Astrocyte (in vitro differentiated cells and primary cell): ENCODE measurements at regions not wholly inside any gene's neighbourhood (a gene's known extent, or its start where the extent isn't known, plus 50 kb on each side); places are given as distances from the start of the nearest gene placed in this dataset.

Experiments
- CTCF ChIP-seq: IDR thresholded peaks from 2 replicates; pipeline ENCODE4 v1.5.1; 2011; ENCODE audit warnings: low read depth, mild to moderate bottlenecking, inconsistent platforms, low read length, moderate library complexity; ENCODE audit not compliant: insufficient read depth
- EZH2 ChIP-seq: IDR thresholded peaks from 2 replicates; pipeline ENCODE4 v1.6.1; 2012; ENCODE audit warnings: mild to moderate bottlenecking, low read length, inconsistent platforms; ENCODE audit not compliant: insufficient read depth

- no peak for TF ChIP-seq CTCF
- no peak for TF ChIP-seq EZH2
Measured at GRCh38 chr4:84166486-84166885, 332.6 kb downstream of the NKX6-1 start.
